GM18861 (cell line): ENCODE measurements at regions not wholly inside any gene's neighbourhood (a gene's known extent, or its start where the extent isn't known, plus 50 kb on each side); places are given as distances from the start of the nearest gene placed in this dataset.

Source experiments
- ATAC-seq: cut with Tn5 transposase; IDR thresholded peaks from one replicate; pipeline ENCODE4 v1.9.1; 2021; ENCODE audit not compliant: unreplicated experiment

GRCh38 chr9:107198718-107199117 is 84.4 kb upstream of the RAD23B start:
- no peak for ATAC-seq

DNA sequence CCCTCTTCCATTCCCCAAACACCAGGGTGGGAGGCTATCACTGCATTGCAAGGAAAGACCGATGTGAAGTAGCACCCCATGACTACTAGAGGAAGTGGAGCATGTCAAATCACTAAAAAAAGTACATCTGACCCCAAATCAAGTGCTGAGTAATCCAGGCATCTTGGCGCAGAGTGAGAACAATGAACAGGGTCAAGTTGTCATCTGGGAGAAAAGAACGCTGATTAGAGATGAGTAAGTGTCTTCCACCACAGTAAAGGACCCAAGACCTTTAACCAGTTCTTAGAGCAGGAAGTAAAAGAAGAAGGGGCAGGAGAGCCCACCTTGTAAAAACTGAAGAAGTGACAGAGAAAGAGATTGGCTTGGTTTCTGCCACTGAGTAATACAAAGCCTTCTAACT is 75.0 kb upstream of the RAD23B start:
- no peak for ATAC-seq

- no peak for ATAC-seq
These were observed 72.3 kb upstream of the RAD23B start for GRCh38 chr9:107210775-107211174.

- no peak for ATAC-seq
These were observed 71.7 kb upstream of the RAD23B start for GRCh38 chr9:107211284-107211923.

DNA sequence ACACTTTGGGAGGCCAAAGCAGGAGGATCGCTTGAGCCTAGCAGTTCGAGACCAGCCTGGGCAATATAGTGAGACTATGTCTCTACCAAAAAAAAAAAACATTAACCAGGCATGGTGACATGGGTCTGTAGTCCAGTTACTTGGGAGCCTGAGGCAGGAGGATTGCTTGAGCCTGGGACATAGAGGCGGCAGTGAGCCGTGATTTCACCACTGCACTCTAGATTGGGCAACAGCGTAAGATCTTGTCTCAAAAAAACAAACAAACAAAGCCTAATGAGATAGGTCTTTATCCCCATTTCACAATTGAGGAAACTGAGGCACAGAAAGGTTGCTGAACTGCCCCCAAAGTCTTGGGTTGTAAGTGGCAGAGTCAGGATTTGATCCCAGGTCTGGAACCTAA is 70.5 kb upstream of the RAD23B start:
- no peak for ATAC-seq

GRCh38 chr9:107213080-107213479 is 70.0 kb upstream of the RAD23B start:
- ATAC-seq = peak; percentile 5

DNA sequence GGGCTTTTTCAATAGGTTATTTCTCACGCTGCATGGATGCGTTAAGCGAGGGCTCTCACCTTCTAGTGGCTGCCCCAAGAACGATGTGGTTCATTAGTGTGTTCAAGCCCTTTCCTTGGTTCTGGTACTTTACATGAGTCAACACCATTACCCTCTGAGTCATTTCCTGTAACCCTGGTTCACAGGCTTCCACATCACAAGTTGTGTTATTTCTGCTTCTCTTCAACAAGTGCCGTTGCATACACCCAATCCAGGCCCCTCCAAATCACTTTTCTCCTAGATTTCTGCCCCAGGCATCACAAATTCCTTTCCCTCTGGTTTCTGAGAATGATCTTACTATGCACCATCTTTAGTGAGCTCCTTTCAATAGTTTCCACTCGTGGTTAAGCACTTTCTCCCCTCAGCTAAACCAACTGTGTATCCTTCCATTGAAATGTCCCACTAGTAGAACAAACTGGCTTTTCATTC is 69.5 kb upstream of the RAD23B start:
- peak; percentile 96 for ATAC-seq

- no peak for ATAC-seq
These were observed 68.7 kb upstream of the RAD23B start for GRCh38 chr9:107214381-107214780.

DNA sequence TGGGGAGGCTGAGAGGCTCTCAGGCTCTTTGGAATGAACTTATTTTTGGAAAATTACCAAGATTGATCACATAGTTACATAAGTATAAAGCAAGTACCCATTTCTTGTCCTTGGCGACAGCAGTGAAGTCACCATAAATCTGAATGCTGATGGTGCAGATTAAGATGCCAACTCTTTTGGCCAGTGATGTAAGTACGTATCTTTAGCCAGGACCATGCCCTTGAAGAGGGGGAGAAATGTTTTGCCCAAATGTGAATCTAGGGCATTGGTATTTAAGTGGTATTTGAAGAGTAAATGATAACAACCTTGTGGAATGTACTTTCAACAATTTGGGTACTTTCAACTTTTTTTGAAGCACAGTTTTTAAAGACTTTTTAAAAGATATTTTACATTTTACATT is 68.2 kb upstream of the RAD23B start:
- ATAC-seq = no peak

DNA sequence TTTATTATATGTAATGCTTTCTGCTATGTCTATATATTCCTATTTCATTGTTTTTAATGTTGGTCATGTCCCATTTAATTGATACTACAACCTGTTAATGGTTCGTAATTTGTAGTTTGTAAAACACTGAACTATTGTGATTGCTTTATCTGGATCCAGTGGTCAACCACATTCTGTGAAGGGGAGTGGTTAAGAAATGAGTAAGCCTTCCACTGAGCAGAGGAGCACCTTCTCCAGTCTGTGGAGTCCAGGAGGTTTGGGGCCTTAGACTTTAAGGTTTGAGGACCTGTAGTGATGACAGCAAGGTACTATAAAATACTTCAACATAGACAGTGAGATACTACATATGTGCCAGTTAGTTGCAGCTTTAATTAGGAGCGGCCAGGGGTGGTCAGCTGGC is 67.7 kb upstream of the RAD23B start:
- ATAC-seq = no peak

GRCh38 chr9:107216329-107216728 is 66.8 kb upstream of the RAD23B start:
- no peak for ATAC-seq

- peak; percentile 89 for ATAC-seq
These were observed 64.1 kb upstream of the RAD23B start for GRCh38 chr9:107218829-107219485.

GRCh38 chr9:107219486-107220077 is 63.5 kb upstream of the RAD23B start:
- peak; percentile 22 for ATAC-seq

GRCh38 chr9:107221321-107221720 is 61.8 kb upstream of the RAD23B start:
- ATAC-seq = no peak

DNA sequence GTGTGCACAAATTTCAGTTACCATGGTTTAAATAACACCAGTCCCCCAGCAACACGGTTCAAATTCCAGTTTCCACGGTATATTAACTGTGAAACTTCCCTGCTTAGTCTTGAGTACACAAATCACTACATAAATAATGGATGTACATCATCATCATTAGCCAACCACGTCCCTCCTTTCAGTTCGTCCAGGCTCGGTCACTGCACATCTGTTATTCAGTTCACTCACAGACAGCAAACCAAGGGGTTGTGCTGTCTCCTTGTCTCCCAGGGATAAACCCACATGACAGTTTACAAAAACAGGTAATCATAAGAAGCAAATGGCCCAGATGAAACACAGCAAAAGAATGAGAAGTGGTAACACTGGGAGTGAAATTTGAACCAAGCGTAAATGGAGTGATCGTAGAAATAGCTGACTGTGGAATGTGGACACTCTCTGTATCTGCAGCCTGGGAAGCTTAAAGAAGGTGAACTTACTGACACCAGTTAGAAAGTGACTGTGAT is 61.0 kb upstream of the RAD23B start:
- no peak for ATAC-seq

DNA sequence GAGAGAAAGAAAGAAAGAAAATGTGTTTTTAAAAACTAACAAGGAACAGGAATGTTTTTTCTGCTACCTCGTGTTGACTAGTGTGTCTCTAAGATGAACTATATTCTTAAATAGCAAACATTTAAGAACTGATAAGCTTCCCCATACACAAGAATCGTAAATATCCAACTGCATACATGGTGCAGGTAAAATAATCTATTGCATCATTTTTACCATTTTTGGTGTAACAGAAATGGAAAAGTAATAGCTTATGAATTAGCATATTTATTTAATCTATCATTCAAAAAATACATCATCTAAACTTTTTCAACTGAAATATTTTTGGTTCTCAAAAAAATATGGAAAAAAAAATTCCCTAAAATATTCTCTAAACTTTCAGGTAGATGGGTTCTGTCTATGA is 59.7 kb upstream of the RAD23B start:
- ATAC-seq = no peak

DNA sequence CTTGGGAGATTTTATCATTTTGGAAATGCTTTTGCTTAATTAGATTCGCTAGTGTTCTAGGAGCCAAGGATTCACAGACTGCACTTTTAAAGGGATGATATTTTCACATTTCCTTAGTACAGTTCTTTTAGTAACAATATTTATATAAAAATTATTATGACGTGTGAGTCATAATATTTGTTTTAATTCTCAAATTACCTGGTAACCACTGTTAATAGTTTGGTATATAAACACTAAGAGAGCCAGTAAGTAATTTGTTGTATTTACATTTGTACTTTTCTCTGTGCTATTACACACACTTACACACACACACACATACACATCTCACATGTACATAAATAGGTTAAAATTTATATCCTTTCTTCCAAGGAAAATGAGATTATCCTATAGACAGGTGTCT is 58.8 kb upstream of the RAD23B start:
- no peak for ATAC-seq

DNA sequence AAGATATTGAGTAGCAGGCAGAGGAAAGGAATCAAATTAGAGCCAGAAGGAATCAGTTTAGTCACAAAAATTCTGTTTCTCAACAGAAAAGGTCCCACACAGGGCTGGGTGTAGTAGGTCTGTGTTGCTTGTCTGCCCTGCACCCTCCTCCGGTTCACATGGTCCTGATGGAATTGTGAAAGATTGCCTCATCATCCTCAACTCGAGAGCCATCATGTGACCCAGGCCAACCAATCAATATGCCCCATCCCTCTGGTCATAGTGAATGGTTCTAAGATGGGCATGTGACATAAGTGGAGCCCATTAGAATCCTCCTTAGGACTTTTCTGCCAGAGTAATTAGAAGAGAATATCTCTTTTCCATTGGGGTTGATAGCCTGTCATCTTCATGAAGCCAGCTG is 56.7 kb upstream of the RAD23B start:
- no peak for ATAC-seq

GRCh38 chr9:107227774-107228173 is 55.3 kb upstream of the RAD23B start:
- no peak for ATAC-seq

GRCh38 chr9:107228496-107229039 is 54.5 kb upstream of the RAD23B start:
- ATAC-seq = no peak

GRCh38 chr9:107229241-107229741 is 53.8 kb upstream of the RAD23B start:
- ATAC-seq = no peak
